ENCODE measurements at regions not wholly inside any gene's neighbourhood (a gene's known extent, or its start where the extent isn't known, plus 50 kb on each side); places are given as distances from the start of the nearest gene placed in this dataset.

- Histone ChIP-seq H3K4me1 (ENCODE audit: control insufficient read depth in 4 of 4, insufficient read depth in 4 of 4, low read length in 3 of 4) (no peaks in the 10 kb centered on the region), H3K9ac (ENCODE audit: low read depth in 1 of 2, low read length in 2 of 2) (no peak overlapping the region), H3K27ac (ENCODE audit: low read depth in 1 of 2, low read length in 2 of 2) (no peak overlapping the region), H3K36me3 (ENCODE audit: control insufficient read depth in 4 of 4, insufficient read depth in 3 of 4, low read depth in 1 of 4, low read length in 3 of 4) (no peaks in the 10 kb centered on the region), H3K9me3 (ENCODE audit: control insufficient read depth in 4 of 4, low read length in 3 of 4) (no peaks in the 10 kb centered on the region), H3K4me3 (ENCODE audit: low read depth in 1 of 3, low read length in 3 of 3) (no peak overlapping the region), H3K27me3 (ENCODE audit: control insufficient read depth in 4 of 4, insufficient read depth in 4 of 4, low read length in 3 of 4) (peaks cover 0 to 3% (median 0%) of the 10 kb centered on the region in 4 donors)
- WGBS: 43% methylated on average over 3 of the region's 3 CpGs
- no peak for DNase-seq (ENCODE audit: low spot score)
- TF ChIP-seq FOXA2 (IDR thresholded peaks at IDR 0.05) (no peak), TAF1 (conservative IDR thresholded peaks at IDR 0.05) (no peak), MAX (IDR thresholded peaks at IDR 0.05) (no peak), EGR1 (IDR thresholded peaks at IDR 0.05; ENCODE audit: low read depth in 2 of 2) (no peak), RAD21 (IDR thresholded peaks at IDR 0.05) (no peak), YY1 (IDR thresholded peaks at IDR 0.05) (no peak), HNF4A (conservative IDR thresholded peaks at IDR 0.05) (no peak), HNF4G (IDR thresholded peaks at IDR 0.05) (no peak), RXRA (IDR thresholded peaks at IDR 0.05) (no peak), NR2F2 (IDR thresholded peaks at IDR 0.05) (no peak)
- TF ChIP-seq, protein P1, sequence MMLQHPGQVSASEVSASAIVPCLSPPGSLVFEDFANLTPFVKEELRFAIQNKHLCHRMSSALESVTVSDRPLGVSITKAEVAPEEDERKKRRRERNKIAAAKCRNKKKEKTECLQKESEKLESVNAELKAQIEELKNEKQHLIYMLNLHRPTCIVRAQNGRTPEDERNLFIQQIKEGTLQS (IDR thresholded peaks at IDR 0.05): no peak
These were observed 111.0 kb downstream of the RBM43 start for GRCh38 chr2:151150331-151151320.

DNA sequence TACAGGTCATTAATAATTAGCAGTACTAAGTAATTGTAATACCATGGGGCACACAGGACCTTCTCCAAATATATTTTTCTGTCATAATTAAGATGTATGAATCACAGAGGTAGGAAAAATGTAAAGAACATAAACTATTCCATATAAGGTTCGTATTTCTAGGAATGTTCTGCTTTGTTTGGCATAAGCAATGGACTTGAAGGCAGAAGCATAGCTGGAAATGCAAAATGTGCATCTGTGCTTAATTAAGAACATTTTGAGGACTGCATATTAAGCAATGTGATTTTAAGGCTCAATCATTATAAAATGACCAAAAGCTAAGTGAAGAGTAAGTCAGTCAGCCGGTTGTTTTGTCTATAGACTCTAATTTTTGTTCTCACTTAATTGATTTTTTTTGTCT is 123.2 kb downstream of the RBM43 start:
- Histone ChIP-seq H3K9ac (ENCODE audit: low read depth in 1 of 2, low read length in 2 of 2) (no peak overlapping the region), H3K27me3 (ENCODE audit: control insufficient read depth in 4 of 4, insufficient read depth in 4 of 4, low read length in 3 of 4) (no peaks in the 10 kb centered on the region), H3K27ac (ENCODE audit: low read depth in 1 of 2, low read length in 2 of 2) (no peak overlapping the region), H3K36me3 (ENCODE audit: control insufficient read depth in 4 of 4, insufficient read depth in 3 of 4, low read depth in 1 of 4, low read length in 3 of 4) (no peaks in the 10 kb centered on the region), H3K4me3 (ENCODE audit: low read depth in 1 of 3, low read length in 3 of 3) (no peak overlapping the region), H3K4me1 (ENCODE audit: control insufficient read depth in 4 of 4, insufficient read depth in 4 of 4, low read length in 3 of 4) (no peaks in the 10 kb centered on the region), H3K9me3 (ENCODE audit: control insufficient read depth in 4 of 4, low read length in 3 of 4) (no peaks in the 10 kb centered on the region)
- TF ChIP-seq, protein P1 (IDR thresholded peaks at IDR 0.05): no peak
- TF ChIP-seq HNF4A (conservative IDR thresholded peaks at IDR 0.05) (no peak), YY1 (IDR thresholded peaks at IDR 0.05) (no peak), RAD21 (IDR thresholded peaks at IDR 0.05) (no peak), JUND (IDR thresholded peaks at IDR 0.05) (no peak), TAF1 (conservative IDR thresholded peaks at IDR 0.05) (no peak), RXRA (IDR thresholded peaks at IDR 0.05) (no peak), FOXA1 (IDR thresholded peaks at IDR 0.05) (no peak), MAX (IDR thresholded peaks at IDR 0.05) (no peak), GABPA (IDR thresholded peaks at IDR 0.05 in 1 of 2, conservative IDR thresholded peaks at IDR 0.05 in 1 of 2) (no peak), ZBTB33 (IDR thresholded peaks at IDR 0.05) (no peak), EGR1 (IDR thresholded peaks at IDR 0.05; ENCODE audit: low read depth in 2 of 2) (no peak), FOXA2 (IDR thresholded peaks at IDR 0.05) (no peak), SP1 (IDR thresholded peaks at IDR 0.05) (no peak), NR2F2 (IDR thresholded peaks at IDR 0.05) (no peak), HNF4G (IDR thresholded peaks at IDR 0.05) (no peak)
- TF ChIP-seq, protein P2, sequence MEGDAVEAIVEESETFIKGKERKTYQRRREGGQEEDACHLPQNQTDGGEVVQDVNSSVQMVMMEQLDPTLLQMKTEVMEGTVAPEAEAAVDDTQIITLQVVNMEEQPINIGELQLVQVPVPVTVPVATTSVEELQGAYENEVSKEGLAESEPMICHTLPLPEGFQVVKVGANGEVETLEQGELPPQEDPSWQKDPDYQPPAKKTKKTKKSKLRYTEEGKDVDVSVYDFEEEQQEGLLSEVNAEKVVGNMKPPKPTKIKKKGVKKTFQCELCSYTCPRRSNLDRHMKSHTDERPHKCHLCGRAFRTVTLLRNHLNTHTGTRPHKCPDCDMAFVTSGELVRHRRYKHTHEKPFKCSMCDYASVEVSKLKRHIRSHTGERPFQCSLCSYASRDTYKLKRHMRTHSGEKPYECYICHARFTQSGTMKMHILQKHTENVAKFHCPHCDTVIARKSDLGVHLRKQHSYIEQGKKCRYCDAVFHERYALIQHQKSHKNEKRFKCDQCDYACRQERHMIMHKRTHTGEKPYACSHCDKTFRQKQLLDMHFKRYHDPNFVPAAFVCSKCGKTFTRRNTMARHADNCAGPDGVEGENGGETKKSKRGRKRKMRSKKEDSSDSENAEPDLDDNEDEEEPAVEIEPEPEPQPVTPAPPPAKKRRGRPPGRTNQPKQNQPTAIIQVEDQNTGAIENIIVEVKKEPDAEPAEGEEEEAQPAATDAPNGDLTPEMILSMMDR (IDR thresholded peaks at IDR 0.05; ENCODE audit: low read depth, low read length, missing input control): no peak
- TF ChIP-seq, protein P3, sequence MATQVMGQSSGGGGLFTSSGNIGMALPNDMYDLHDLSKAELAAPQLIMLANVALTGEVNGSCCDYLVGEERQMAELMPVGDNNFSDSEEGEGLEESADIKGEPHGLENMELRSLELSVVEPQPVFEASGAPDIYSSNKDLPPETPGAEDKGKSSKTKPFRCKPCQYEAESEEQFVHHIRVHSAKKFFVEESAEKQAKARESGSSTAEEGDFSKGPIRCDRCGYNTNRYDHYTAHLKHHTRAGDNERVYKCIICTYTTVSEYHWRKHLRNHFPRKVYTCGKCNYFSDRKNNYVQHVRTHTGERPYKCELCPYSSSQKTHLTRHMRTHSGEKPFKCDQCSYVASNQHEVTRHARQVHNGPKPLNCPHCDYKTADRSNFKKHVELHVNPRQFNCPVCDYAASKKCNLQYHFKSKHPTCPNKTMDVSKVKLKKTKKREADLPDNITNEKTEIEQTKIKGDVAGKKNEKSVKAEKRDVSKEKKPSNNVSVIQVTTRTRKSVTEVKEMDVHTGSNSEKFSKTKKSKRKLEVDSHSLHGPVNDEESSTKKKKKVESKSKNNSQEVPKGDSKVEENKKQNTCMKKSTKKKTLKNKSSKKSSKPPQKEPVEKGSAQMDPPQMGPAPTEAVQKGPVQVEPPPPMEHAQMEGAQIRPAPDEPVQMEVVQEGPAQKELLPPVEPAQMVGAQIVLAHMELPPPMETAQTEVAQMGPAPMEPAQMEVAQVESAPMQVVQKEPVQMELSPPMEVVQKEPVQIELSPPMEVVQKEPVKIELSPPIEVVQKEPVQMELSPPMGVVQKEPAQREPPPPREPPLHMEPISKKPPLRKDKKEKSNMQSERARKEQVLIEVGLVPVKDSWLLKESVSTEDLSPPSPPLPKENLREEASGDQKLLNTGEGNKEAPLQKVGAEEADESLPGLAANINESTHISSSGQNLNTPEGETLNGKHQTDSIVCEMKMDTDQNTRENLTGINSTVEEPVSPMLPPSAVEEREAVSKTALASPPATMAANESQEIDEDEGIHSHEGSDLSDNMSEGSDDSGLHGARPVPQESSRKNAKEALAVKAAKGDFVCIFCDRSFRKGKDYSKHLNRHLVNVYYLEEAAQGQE (IDR thresholded peaks at IDR 0.05): no peak
- WGBS: 88% methylated on average over 2 of the region's 2 CpGs
- DNase-seq (ENCODE audit: low spot score): no peak

All from liver (tissue), 8 donors.